GM23338 (cell line): ENCODE measurements at regions not wholly inside any gene's neighbourhood (a gene's known extent, or its start where the extent isn't known, plus 50 kb on each side); places are given as distances from the start of the nearest gene placed in this dataset.

Experiments used
- ATAC-seq: fragments of 200-7000 bp; cut with Tn5 transposase; 3 replicates; pipeline ENCODE4 v1.9.1; 2020
- DNase-seq: peaks from one replicate; pipeline ENCODE4 v3.0.0-alpha.2; 2015; ENCODE audit warnings: low spot score
- H2AFZ ChIP-seq: fragments of 200-600 bp; sonication (generic); 2 replicates; pipeline ENCODE4 v1.8.0; 2016; ENCODE audit warnings: antibody characterized with exemption, mild to moderate bottlenecking, moderate library complexity
- H3F3A ChIP-seq: fragments of 200-600 bp; sonication (generic); replicated peaks from 2 replicates; pipeline ENCODE4 v1.8.0; 2017; ENCODE audit warnings: antibody characterized with exemption, mixed run types, low read depth
- H3K27ac ChIP-seq: fragments of 200-600 bp; sonication (generic); 2 replicates; pipeline ENCODE4 v1.6.1; 2016; ENCODE audit warnings: low read depth
- H3K27me3 ChIP-seq: fragments of 200-600 bp; sonication (generic); 2 replicates; pipeline ENCODE4 v1.8.0; 2016; ENCODE audit warnings: mild to moderate bottlenecking, mixed run types, moderate library complexity; ENCODE audit not compliant: insufficient read depth
- H3K36me3 ChIP-seq: fragments of 200-600 bp; sonication (generic); 2 replicates; pipeline ENCODE4 v1.8.0; 2016; ENCODE audit warnings: mild to moderate bottlenecking; ENCODE audit not compliant: insufficient read depth
- H3K4me1 ChIP-seq: fragments of 200-600 bp; sonication (generic); 2 replicates; pipeline ENCODE4 v1.8.0; 2016; ENCODE audit warnings: mild to moderate bottlenecking, moderate library complexity; ENCODE audit not compliant: insufficient read depth
- H3K4me2 ChIP-seq: fragments of 200-600 bp; sonication (generic); 2 replicates; pipeline ENCODE4 v1.7.1; 2017; ENCODE audit warnings: mixed run types
- H3K4me3 ChIP-seq: fragments of 200-600 bp; sonication (generic); 2 replicates; pipeline ENCODE4 v1.6.1; 2016; ENCODE audit warnings: mixed run types
- H3K79me2 ChIP-seq: fragments of 200-600 bp; sonication (generic); replicated peaks from 2 replicates; pipeline ENCODE4 v1.8.0; 2017; ENCODE audit warnings: mild to moderate bottlenecking; ENCODE audit not compliant: insufficient read depth
- H3K9me2 ChIP-seq: fragments of 200-600 bp; sonication (generic); 2 replicates; pipeline ENCODE4 v1.8.0; 2017; ENCODE audit not compliant: insufficient read depth
- H4K20me1 ChIP-seq: fragments of 200-600 bp; sonication (generic); replicated peaks from 2 replicates; pipeline ENCODE4 v1.8.0; 2017; ENCODE audit warnings: mild to moderate bottlenecking; ENCODE audit not compliant: insufficient read depth
- H3K27ac Mint-ChIP-seq: 2 replicates; pipeline ENCODE4 v1.8.0; 2020; ENCODE audit warnings: inconsistent platforms, mild to moderate bottlenecking, moderate library complexity, mixed read lengths
- H3K27me3 Mint-ChIP-seq: 3 replicates; pipeline ENCODE4 v1.8.0; 2022; ENCODE audit warnings: low read depth, mild to moderate bottlenecking, moderate library complexity, mixed read lengths, inconsistent platforms; ENCODE audit not compliant: insufficient read depth, poor library complexity
- H3K36me3 Mint-ChIP-seq: 3 replicates; pipeline ENCODE4 v1.8.0; 2021; ENCODE audit warnings: low read depth, mild to moderate bottlenecking, inconsistent platforms, moderate library complexity, mixed read lengths
- H3K4me1 Mint-ChIP-seq: 3 replicates; pipeline ENCODE4 v1.8.0; 2020; ENCODE audit warnings: mild to moderate bottlenecking, inconsistent platforms, mixed read lengths
- H3K4me3 Mint-ChIP-seq: 3 replicates; pipeline ENCODE4 v1.8.0; 2021; ENCODE audit warnings: moderate library complexity, mild to moderate bottlenecking, inconsistent platforms, mixed read lengths
- H3K9me3 Mint-ChIP-seq: 3 replicates; pipeline ENCODE4 v1.8.0; 2020; ENCODE audit warnings: moderate library complexity, mild to moderate bottlenecking, inconsistent platforms, mixed read lengths
- ETS1 ChIP-seq: IDR thresholded peaks from 2 replicates; pipeline ENCODE4 v1.6.1; 2016; ENCODE audit warnings: antibody characterized with exemption
- EZH2 ChIP-seq: fragments of 200-600 bp; sonication (generic); IDR thresholded peaks from one replicate; pipeline ENCODE4 v1.8.0; 2017; ENCODE audit warnings: antibody characterized with exemption, mild to moderate bottlenecking, low read depth; ENCODE audit not compliant: unreplicated experiment
- EZH2phosphoT487 ChIP-seq: fragments of 200-600 bp; sonication (generic); IDR thresholded peaks from one replicate; pipeline ENCODE4 v1.8.1; 2018; ENCODE audit warnings: antibody characterized with exemption; ENCODE audit not compliant: unreplicated experiment
- NANOG ChIP-seq: IDR thresholded peaks from 2 replicates; pipeline ENCODE4 v1.6.1; 2016; ENCODE audit warnings: antibody characterized with exemption, borderline replicate concordance
- STAT1 ChIP-seq: IDR thresholded peaks from one replicate; pipeline ENCODE4 v1.6.1; 2016; ENCODE audit warnings: antibody characterized with exemption; ENCODE audit not compliant: unreplicated experiment
- ZNF114 ChIP-seq: fragments of 250-450 bp; sonication (Bioruptor Pico); IDR thresholded peaks from 2 replicates; pipeline ENCODE4 v1.5.0; 2020; ENCODE audit warnings: mild to moderate bottlenecking, moderate library complexity
- ZNF462 ChIP-seq: fragments of 250-450 bp; sonication (Bioruptor Pico); IDR thresholded peaks from 2 replicates; pipeline ENCODE4 v1.5.0; 2020; ENCODE audit warnings: mild to moderate bottlenecking, moderate library complexity
- TF ChIP-seq, protein P1 (sequence below), 2 experiments: fragments of 200-600 bp in 1 of 2; sonication (generic) in 1 of 2; conservative IDR thresholded peaks; 2 replicates each; pipeline versions ENCODE4 v1.5.1 to v1.6.1; 2016 to 2017; ENCODE audit warnings: antibody characterized with exemption in 2 of 2, low read depth in 2 of 2, mild to moderate bottlenecking in 2 of 2, moderate library complexity in 1 of 2

DNA sequence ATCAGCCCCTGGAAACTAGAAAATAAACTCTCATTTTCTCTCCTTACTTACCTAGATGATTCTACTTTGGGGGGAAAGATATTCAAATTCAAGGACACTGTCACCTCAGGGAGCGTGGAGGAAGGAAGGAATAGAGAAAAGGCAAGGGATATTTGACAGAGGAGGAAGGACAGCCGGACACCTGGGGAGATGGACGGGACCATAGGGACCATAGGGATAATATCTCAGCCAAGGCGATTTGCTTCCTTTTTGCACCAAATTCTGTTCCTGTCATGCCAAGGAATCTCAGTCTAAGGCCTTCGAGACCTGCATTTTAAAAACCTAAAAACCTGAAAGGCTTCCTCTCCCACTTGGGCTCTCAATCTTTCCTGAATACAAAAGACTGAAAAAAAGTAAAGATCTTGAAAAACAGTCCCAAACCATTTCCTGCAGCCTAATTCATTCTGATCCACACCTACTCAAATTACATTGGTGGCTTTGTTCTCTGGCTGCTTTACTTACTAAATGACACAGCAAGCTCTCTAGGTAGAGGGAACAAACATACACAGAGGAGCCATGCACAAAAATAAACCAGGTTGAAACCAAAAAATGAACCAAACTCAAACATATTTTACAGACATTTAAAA lies 73.9 kb upstream of the SLC24A5 start:
- Histone ChIP-seq H2AFZ (no peak overlapping the region), H3K79me2 (no peaks in the 10 kb centered on the region), H3K27ac (peak overlapping the region; percentile 64), H3F3A (peaks cover 8% of the 10 kb centered on the region; the same call in 1 of the 2 replicates), H3K9me2 (peaks cover 25% of the 10 kb centered on the region), H3K4me1 (peaks cover 36% of the 10 kb centered on the region), H3K36me3 (0 out of 2 replicates have a peak, but pooled peaks cover 4% of the 10 kb centered on the region), H4K20me1 (no peaks in the 10 kb centered on the region), H3K27me3 (no peaks in the 10 kb centered on the region), H3K4me3 (peak overlapping the region; percentile 1), H3K4me2 (peak overlapping the region; percentile 27)
- H3K27me3 Mint-ChIP-seq, result no peaks in the 10 kb centered on the region
- TF ChIP-seq STAT1 (no peak), EZH2 (no peak), ZNF114 (CRISPR knock-in tag) (no peak), NANOG (no peak), ETS1 (no peak), EZH2phosphoT487 (no peak), ZNF462 (no peak)
- TF ChIP-seq, protein P1, sequence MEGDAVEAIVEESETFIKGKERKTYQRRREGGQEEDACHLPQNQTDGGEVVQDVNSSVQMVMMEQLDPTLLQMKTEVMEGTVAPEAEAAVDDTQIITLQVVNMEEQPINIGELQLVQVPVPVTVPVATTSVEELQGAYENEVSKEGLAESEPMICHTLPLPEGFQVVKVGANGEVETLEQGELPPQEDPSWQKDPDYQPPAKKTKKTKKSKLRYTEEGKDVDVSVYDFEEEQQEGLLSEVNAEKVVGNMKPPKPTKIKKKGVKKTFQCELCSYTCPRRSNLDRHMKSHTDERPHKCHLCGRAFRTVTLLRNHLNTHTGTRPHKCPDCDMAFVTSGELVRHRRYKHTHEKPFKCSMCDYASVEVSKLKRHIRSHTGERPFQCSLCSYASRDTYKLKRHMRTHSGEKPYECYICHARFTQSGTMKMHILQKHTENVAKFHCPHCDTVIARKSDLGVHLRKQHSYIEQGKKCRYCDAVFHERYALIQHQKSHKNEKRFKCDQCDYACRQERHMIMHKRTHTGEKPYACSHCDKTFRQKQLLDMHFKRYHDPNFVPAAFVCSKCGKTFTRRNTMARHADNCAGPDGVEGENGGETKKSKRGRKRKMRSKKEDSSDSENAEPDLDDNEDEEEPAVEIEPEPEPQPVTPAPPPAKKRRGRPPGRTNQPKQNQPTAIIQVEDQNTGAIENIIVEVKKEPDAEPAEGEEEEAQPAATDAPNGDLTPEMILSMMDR (conservative IDR thresholded peaks at IDR 0.05; ENCODE audit: low read depth in 2 of 2), result no peak
- H3K36me3 Mint-ChIP-seq, result peaks cover 15% of the 10 kb centered on the region; the same call in 2 of the 3 replicates
- peak overlapping the region; percentile 25; the same call in 2 of the 3 replicates for H3K4me3 Mint-ChIP-seq
- H3K27ac Mint-ChIP-seq, result peak overlapping the region; percentile 98
- H3K9me3 Mint-ChIP-seq, result peaks cover 11% of the 10 kb centered on the region; the same call in 2 of the 3 replicates
- DNase-seq, result peak; percentile 72
- peaks cover 38% of the 10 kb centered on the region for H3K4me1 Mint-ChIP-seq
- peak; percentile 93 for ATAC-seq
